Astrocyte (in vitro differentiated cells and primary cell): ENCODE measurements at regions not wholly inside any gene's neighbourhood (a gene's known extent, or its start where the extent isn't known, plus 50 kb on each side); places are given as distances from the start of the nearest gene placed in this dataset.

Experiments
- DNase-seq: peaks from one replicate; pipeline ENCODE4 v3.0.0-alpha.2; 2010; ENCODE audit warnings: low read depth
- FAIRE-seq: peaks from 2 replicates; lab custom pipeline; 2011; peaks lifted over from hg19 to GRCh38; lab: Jason Lieb, UNC
- H2AFZ ChIP-seq: 2 replicates; pipeline ENCODE4 v1.6.0; 2012; ENCODE audit warnings: low read depth, low read length, inconsistent platforms
- H3K27ac ChIP-seq: 2 replicates; pipeline ENCODE4 v1.5.1; 2011; ENCODE audit warnings: low read depth, low read length, inconsistent platforms
- H3K27me3 ChIP-seq: 2 replicates; pipeline ENCODE4 v1.6.0; 2011; ENCODE audit warnings: low read length, inconsistent platforms; ENCODE audit not compliant: insufficient read depth
- H3K36me3 ChIP-seq: 2 replicates; pipeline ENCODE4 v1.5.1; 2011; ENCODE audit warnings: low read length, inconsistent platforms; ENCODE audit not compliant: insufficient read depth
- H3K4me1 ChIP-seq: 2 replicates; pipeline ENCODE4 v1.5.1; 2011; ENCODE audit warnings: low read length, inconsistent platforms; ENCODE audit not compliant: insufficient read depth
- H3K4me2 ChIP-seq: 2 replicates; pipeline ENCODE4 v1.6.0; 2012; ENCODE audit warnings: low read length, inconsistent platforms
- H3K4me3 ChIP-seq: 2 replicates; pipeline ENCODE4 v1.5.1; 2011; ENCODE audit warnings: low read depth, mild to moderate bottlenecking, low read length, inconsistent platforms; ENCODE audit not compliant: insufficient read depth
- H3K79me2 ChIP-seq: 2 replicates; pipeline ENCODE4 v1.6.0; 2012; ENCODE audit warnings: mild to moderate bottlenecking, low read length, inconsistent platforms; ENCODE audit not compliant: insufficient read depth
- H3K9ac ChIP-seq: 2 replicates; pipeline ENCODE4 v1.6.0; 2012; ENCODE audit warnings: mild to moderate bottlenecking, low read length, inconsistent platforms
- H3K9me3 ChIP-seq: 2 replicates; pipeline ENCODE4 v1.5.1; 2012; ENCODE audit warnings: low read depth, mild to moderate bottlenecking, low read length, inconsistent platforms; ENCODE audit not compliant: insufficient read depth
- H4K20me1 ChIP-seq: 2 replicates; pipeline ENCODE4 v1.6.0; 2012; ENCODE audit warnings: low read length, inconsistent platforms; ENCODE audit not compliant: insufficient read depth
- H3K27ac Mint-ChIP-seq: one replicate; pipeline ENCODE4 v1.8.0; 2021; ENCODE audit warnings: mild to moderate bottlenecking, mixed read lengths; ENCODE audit not compliant: unreplicated experiment
- H3K27me3 Mint-ChIP-seq: one replicate; pipeline ENCODE4 v1.8.0; 2021; ENCODE audit warnings: low read depth, mixed read lengths; ENCODE audit not compliant: unreplicated experiment
- H3K36me3 Mint-ChIP-seq: one replicate; pipeline ENCODE4 v1.8.0; 2021; ENCODE audit warnings: low read depth, mixed read lengths; ENCODE audit not compliant: unreplicated experiment
- H3K4me1 Mint-ChIP-seq: one replicate; pipeline ENCODE4 v1.8.0; 2021; ENCODE audit warnings: low read depth, mixed read lengths; ENCODE audit not compliant: unreplicated experiment
- H3K4me3 Mint-ChIP-seq: one replicate; pipeline ENCODE4 v1.8.0; 2021; ENCODE audit warnings: mild to moderate bottlenecking, moderate library complexity, mixed read lengths; ENCODE audit not compliant: unreplicated experiment
- H3K9me3 Mint-ChIP-seq: one replicate; pipeline ENCODE4 v1.8.0; 2021; ENCODE audit warnings: mild to moderate bottlenecking, mixed read lengths; ENCODE audit not compliant: unreplicated experiment
- CTCF ChIP-seq: IDR thresholded peaks from 2 replicates; pipeline ENCODE4 v1.5.1; 2011; ENCODE audit warnings: low read depth, mild to moderate bottlenecking, inconsistent platforms, low read length, moderate library complexity; ENCODE audit not compliant: insufficient read depth
- EZH2 ChIP-seq: IDR thresholded peaks from 2 replicates; pipeline ENCODE4 v1.6.1; 2012; ENCODE audit warnings: mild to moderate bottlenecking, low read length, inconsistent platforms; ENCODE audit not compliant: insufficient read depth

- H3K27ac ChIP-seq = no peak overlapping the region
- no peak overlapping the region for H3K4me3 Mint-ChIP-seq
- no peaks in the 10 kb centered on the region for H3K36me3 ChIP-seq
- no peaks in the 10 kb centered on the region for H4K20me1 ChIP-seq
- no peak overlapping the region for H3K27ac Mint-ChIP-seq
- H3K9me3 ChIP-seq = no peaks in the 10 kb centered on the region
- no peak overlapping the region for H3K4me3 ChIP-seq
- H3K27me3 Mint-ChIP-seq = no peaks in the 10 kb centered on the region
- H3K4me2 ChIP-seq = no peak overlapping the region
- H3K36me3 Mint-ChIP-seq = no peaks in the 10 kb centered on the region
- H3K79me2 ChIP-seq = no peaks in the 10 kb centered on the region
- H3K9ac ChIP-seq = no peak overlapping the region
- TF ChIP-seq CTCF = no peak
- no peak for TF ChIP-seq EZH2
- H3K9me3 Mint-ChIP-seq = no peaks in the 10 kb centered on the region
- FAIRE-seq (no peak), DNase-seq (no peak)
- H3K4me1 Mint-ChIP-seq = peaks cover 15% of the 10 kb centered on the region
- no peaks in the 10 kb centered on the region for H3K27me3 ChIP-seq
- peaks cover 4% of the 10 kb centered on the region for H3K4me1 ChIP-seq
- no peak overlapping the region for H2AFZ ChIP-seq
Measured at GRCh38 chr7:85488406-85488805, 301.6 kb upstream of the SEMA3D start.

GRCh38 chr7:85483177-85483576, 296.3 kb upstream of the SEMA3D start:
- no peak overlapping the region for H3K4me3 ChIP-seq
- H4K20me1 ChIP-seq = no peaks in the 10 kb centered on the region
- DNase-seq = peak; percentile 87
- Mint-ChIP-seq H3K4me3 (no peak overlapping the region), H3K36me3 (no peaks in the 10 kb centered on the region), H3K4me1 (peaks cover 5% of the 10 kb centered on the region), H3K9me3 (no peaks in the 10 kb centered on the region), H3K27ac (no peak overlapping the region), H3K27me3 (no peaks in the 10 kb centered on the region)
- no peak overlapping the region for H3K4me2 ChIP-seq
- H2AFZ ChIP-seq = no peak overlapping the region
- H3K4me1 ChIP-seq = no peaks in the 10 kb centered on the region
- no peak for FAIRE-seq
- no peaks in the 10 kb centered on the region for H3K36me3 ChIP-seq
- TF ChIP-seq CTCF (no peak), EZH2 (no peak)
- H3K27me3 ChIP-seq = no peaks in the 10 kb centered on the region
- no peak overlapping the region for H3K27ac ChIP-seq
- H3K79me2 ChIP-seq = no peaks in the 10 kb centered on the region
- H3K9ac ChIP-seq = no peak overlapping the region
- H3K9me3 ChIP-seq = no peaks in the 10 kb centered on the region

GRCh38 chr7:85480666-85481065, 293.8 kb upstream of the SEMA3D start:
- Mint-ChIP-seq H3K36me3 (no peaks in the 10 kb centered on the region), H3K4me1 (peaks cover 3% of the 10 kb centered on the region), H3K9me3 (no peaks in the 10 kb centered on the region), H3K27ac (no peak overlapping the region), H3K4me3 (no peak overlapping the region), H3K27me3 (no peaks in the 10 kb centered on the region)
- H3K9ac ChIP-seq = no peak overlapping the region
- DNase-seq (no peak), FAIRE-seq (no peak)
- no peak overlapping the region for H2AFZ ChIP-seq
- H3K79me2 ChIP-seq = no peaks in the 10 kb centered on the region
- H4K20me1 ChIP-seq = no peaks in the 10 kb centered on the region
- H3K27ac ChIP-seq = no peak overlapping the region
- no peaks in the 10 kb centered on the region for H3K27me3 ChIP-seq
- H3K36me3 ChIP-seq = no peaks in the 10 kb centered on the region
- TF ChIP-seq CTCF (no peak), EZH2 (no peak)
- H3K4me3 ChIP-seq = no peak overlapping the region
- H3K9me3 ChIP-seq = no peaks in the 10 kb centered on the region
- no peak overlapping the region for H3K4me2 ChIP-seq
- no peaks in the 10 kb centered on the region for H3K4me1 ChIP-seq
